Lower leg skin (tissue), 4 donors: ENCODE measurements at regions not wholly inside any gene's neighbourhood (a gene's known extent, or its start where the extent isn't known, plus 50 kb on each side); places are given as distances from the start of the nearest gene placed in this dataset.

Source experiments
- DNase-seq, 2 donors: peaks; one replicate each; pipeline ENCODE4 v3.0.0-alpha.2; 2019; ENCODE audit warnings: low spot score in 2 of 2
- H3K4me3 ChIP-seq: fragments of 200-600 bp; sonication (generic); 2 replicates; pipeline ENCODE4 v1.5.1; 2017; ENCODE audit warnings: mild to moderate bottlenecking, low read depth; ENCODE audit not compliant: poor library complexity, severe bottlenecking
- POLR2A ChIP-seq, 2 donors: fragments of 450-650 bp; IDR thresholded peaks; one replicate each; pipeline ENCODE4 v1.6.1; 2016 to 2017; ENCODE audit warnings: antibody characterized with exemption in 2 of 2, mild to moderate bottlenecking in 1 of 2, moderate library complexity in 1 of 2
- WGBS, 2 donors: methylation state at CpG; one replicate each; pipeline ENCODE4 v1.1.5; 2018; 5-methylcytosine and 5-hydroxymethylcytosine counted together
- intact Hi-C: fragments of 100-400 bp; cut with DNase I; formaldehyde crosslinking; loops from one replicate; pipeline ENCODE4 v1.15.0; 2023; ENCODE audit warnings: low total_unique reads
- TF ChIP-seq, protein P1 (sequence below), 3 donors: fragments of 450-650 bp; IDR thresholded peaks; one replicate each; pipeline ENCODE4 v1.5.1; 2016; ENCODE audit warnings: antibody characterized with exemption in 3 of 3, mild to moderate bottlenecking in 3 of 3, moderate library complexity in 2 of 3

DNA sequence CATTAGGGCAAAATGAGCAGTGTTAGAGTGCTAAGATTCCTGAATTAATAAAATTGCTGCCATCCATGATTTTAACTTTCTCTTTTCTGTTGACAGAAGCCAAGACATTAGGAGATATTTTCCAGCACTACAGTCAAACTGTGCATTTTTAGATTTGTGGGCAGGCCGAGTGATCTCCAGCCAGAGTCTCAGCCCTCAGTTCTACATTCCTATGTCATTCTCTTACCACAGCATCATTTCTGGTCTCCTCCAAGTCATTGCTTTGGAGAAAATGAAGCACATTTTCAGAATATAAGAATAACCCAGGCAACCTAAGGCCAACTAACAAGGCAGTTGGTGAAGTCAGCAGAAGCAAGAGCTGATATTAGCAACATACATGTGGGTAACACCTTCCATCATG lies 74.6 kb upstream of the NUDT7 start:
- TF ChIP-seq, protein P1, sequence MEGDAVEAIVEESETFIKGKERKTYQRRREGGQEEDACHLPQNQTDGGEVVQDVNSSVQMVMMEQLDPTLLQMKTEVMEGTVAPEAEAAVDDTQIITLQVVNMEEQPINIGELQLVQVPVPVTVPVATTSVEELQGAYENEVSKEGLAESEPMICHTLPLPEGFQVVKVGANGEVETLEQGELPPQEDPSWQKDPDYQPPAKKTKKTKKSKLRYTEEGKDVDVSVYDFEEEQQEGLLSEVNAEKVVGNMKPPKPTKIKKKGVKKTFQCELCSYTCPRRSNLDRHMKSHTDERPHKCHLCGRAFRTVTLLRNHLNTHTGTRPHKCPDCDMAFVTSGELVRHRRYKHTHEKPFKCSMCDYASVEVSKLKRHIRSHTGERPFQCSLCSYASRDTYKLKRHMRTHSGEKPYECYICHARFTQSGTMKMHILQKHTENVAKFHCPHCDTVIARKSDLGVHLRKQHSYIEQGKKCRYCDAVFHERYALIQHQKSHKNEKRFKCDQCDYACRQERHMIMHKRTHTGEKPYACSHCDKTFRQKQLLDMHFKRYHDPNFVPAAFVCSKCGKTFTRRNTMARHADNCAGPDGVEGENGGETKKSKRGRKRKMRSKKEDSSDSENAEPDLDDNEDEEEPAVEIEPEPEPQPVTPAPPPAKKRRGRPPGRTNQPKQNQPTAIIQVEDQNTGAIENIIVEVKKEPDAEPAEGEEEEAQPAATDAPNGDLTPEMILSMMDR (IDR thresholded peaks at IDR 0.05) = no peak
- no peak for TF ChIP-seq POLR2A (IDR thresholded peaks at IDR 0.05)
- WGBS, 2 donors = 44 to 64% methylated on average over 1 of the region's 1 CpG
- DNase-seq = no peak
- intact Hi-C loops = no loop called here
- no peak overlapping the region for H3K4me3 ChIP-seq

DNA sequence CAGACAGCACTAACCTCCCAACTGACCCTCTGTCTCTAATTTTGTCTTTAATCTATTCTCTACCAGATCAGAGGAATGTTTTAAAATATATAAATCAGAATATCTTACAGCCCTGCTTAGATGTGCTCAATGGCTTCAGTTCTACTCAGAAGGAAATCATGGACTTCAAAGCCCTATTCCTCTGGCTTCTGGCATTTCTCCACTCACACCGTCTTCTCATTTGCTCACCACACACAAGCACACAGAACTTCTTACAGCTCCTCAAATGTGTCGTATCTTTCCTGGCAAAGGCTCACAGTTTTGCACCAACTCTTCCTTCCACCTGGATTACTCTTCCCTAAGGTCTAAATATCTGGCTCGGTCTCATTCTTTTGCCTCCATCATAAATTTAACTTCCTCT lies 71.6 kb upstream of the NUDT7 start:
- H3K4me3 ChIP-seq = no peak overlapping the region
- DNase-seq = no peak
- TF ChIP-seq, protein P1 (IDR thresholded peaks at IDR 0.05) = no peak
- no peak for TF ChIP-seq POLR2A (IDR thresholded peaks at IDR 0.05)
- intact Hi-C loops = no loop called here
- WGBS, 2 donors = 38 to 50% methylated on average over 3 of the region's 3 CpGs

DNA sequence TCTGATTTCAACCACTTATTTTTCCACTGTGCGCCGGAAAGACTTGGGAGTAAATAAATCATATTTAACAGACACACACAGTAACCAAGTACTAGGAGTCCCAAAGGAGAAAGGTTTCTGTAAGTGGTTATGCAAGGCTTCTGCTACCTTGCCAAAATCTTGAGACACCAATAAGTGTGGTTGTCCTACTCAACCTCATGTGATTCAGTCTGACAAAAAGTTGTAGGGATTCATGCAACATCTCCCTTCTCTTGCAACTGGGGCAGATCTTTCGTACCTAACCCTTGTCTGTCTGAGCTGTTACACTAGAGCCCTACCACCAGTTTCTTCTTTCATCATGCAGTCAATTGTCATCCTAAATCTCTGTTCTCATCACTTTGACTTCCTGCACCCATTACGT lies 69.9 kb upstream of the NUDT7 start:
- no peak overlapping the region for H3K4me3 ChIP-seq
- intact Hi-C loops = no loop called here
- WGBS, 2 donors = 70 to 84% methylated on average over 4 of the region's 4 CpGs
- no peak for TF ChIP-seq POLR2A (IDR thresholded peaks at IDR 0.05)
- TF ChIP-seq, protein P1 (IDR thresholded peaks at IDR 0.05) = no peak
- DNase-seq = peak in 1 of 2 donors; percentile 54

DNA sequence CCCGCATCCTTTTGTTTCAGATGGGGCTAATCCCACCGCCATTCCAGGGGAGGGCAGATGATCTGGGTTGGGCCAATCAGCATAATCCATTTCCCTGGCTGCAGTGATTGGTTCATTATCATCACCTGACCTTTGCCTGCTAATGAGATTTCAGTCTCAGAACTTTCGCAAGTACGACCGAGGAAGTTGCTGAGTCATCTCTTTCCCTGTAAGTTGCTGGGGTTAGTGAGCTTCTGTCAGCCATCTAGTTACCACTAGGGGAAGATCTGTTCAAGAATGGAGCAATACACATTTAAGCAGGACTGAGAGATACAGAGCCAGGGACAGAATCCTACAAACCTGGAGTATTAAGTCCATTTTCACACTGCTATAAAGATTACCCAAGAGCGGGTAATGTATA lies 65.3 kb upstream of the NUDT7 start:
- no peak for DNase-seq
- H3K4me3 ChIP-seq = no peak overlapping the region
- TF ChIP-seq POLR2A (IDR thresholded peaks at IDR 0.05) = no peak
- TF ChIP-seq, protein P1 (IDR thresholded peaks at IDR 0.05) = no peak
- WGBS, 2 donors = 77 to 86% methylated on average over 6 of the region's 6 CpGs
- intact Hi-C loops = no loop called here

DNA sequence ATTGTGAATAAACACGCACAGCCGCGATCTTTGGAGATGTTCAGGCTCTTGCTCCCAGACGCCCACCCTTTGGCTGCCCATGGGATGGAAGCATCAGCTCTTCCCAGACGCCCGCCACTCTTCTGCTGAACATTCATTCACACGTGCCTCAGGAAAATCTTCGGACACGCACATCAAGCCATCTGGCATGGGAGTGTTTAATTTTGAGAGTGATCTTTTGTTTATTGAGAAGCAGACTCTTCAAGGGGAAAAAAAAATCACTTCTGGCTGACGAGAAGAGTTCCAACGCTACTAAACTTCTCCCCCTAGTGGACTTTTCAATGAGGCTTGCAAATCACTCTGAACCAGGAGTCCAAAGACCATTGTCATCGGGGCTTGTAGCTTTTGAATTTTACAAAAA lies 62.0 kb upstream of the NUDT7 start:
- DNase-seq = peak in 1 of 2 donors; percentile 86
- no peak overlapping the region for H3K4me3 ChIP-seq
- TF ChIP-seq, protein P1 (IDR thresholded peaks at IDR 0.05) = no peak
- TF ChIP-seq POLR2A (IDR thresholded peaks at IDR 0.05) = no peak
- 23 to 39% methylated on average over 12 of the region's 12 CpGs for WGBS, 2 donors
- intact Hi-C loops = no loop called here

DNA sequence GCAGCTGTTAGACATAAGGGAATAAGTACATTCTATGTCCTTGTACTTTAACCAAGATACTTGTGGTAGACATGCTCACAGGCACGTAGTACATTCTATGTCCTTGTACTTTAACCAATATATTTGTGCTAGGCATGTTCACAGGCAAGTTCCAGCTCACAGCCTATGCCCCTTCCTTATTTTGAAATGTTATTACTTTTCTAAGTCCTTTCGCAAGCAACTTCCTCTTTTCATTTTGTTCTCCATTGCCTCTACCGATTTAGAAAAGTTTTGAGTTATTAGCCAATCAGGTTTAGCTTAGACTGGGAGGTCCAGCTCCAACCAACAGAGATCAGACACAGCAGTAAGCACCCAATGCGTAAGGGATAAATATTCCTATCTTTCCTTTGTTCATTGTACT lies 60.1 kb upstream of the NUDT7 start:
- WGBS, 2 donors = 88 to 90% methylated on average over 4 of the region's 4 CpGs
- TF ChIP-seq, protein P1 (IDR thresholded peaks at IDR 0.05) = no peak
- no peak for TF ChIP-seq POLR2A (IDR thresholded peaks at IDR 0.05)
- no peak for DNase-seq
- intact Hi-C loops = no loop called here
- no peak overlapping the region for H3K4me3 ChIP-seq
